ENCODE measurements at regions not wholly inside any gene's neighbourhood (a gene's known extent, or its start where the extent isn't known, plus 50 kb on each side); places are given as distances from the start of the nearest gene placed in this dataset.
"Not testable (repeated sequence)": the region's sequence is repeated elsewhere in the genome, so short reads cannot be mapped to it uniquely, and the experiment has no call there.

DNA sequence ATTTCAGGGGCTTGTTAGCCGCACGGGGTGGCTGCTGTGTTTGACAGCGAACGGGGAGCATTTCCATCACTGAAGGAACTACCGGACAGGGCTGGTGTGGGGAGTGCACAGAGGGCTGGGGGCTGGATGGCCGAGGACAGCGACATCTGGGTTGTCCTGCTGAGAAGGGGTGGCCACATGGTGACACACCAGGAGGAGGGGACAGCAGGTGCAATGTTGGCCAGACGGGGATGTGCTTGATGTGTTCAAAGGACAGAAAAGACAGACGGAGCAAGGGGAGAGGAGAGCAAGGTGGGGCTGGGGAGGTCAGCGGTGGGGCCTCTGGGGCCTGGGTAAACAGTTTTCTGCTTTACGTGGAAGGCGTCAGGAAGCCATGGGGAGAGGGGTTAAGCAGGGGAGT lies 115.7 kb downstream of the TNFRSF13B start:
- not testable (repeated sequence) for H3K4me1 ChIP-seq (ENCODE audit: control insufficient read depth, insufficient read depth, low read length); DNase-seq (ENCODE audit: low read depth); H3K9me3 ChIP-seq (ENCODE audit: control insufficient read depth, low read length); H3K36me3 ChIP-seq (ENCODE audit: control insufficient read depth, insufficient read depth, low read length, severe bottlenecking); H3K4me3 ChIP-seq (ENCODE audit: low read length); H3K27me3 ChIP-seq (replicated peaks; ENCODE audit: control insufficient read depth, insufficient read depth, low read length); H3K9ac ChIP-seq (ENCODE audit: low read length)

DNA sequence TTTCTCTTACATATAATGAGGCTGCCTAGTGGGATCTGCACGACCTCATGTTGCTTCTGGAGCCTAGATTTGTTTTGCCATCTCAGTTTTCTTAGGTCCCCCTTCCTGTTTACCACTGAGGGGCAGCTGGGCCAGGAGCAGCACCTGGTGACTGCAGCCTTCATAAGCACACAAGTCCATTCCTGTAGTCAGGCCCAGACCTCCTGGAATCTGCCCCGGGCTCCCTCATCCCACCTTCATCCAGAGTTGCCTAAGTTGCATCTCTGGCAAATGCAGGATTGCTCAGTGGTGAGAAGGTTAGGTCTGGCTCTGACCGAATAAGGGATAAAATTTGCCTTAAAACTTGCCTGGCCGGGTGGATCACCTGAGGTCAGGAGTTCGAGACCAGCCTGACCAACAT lies 117.3 kb downstream of the TNFRSF13B start:
- not testable (repeated sequence) for H3K4me1 ChIP-seq (ENCODE audit: control insufficient read depth, insufficient read depth, low read length); DNase-seq (ENCODE audit: low read depth); H3K4me3 ChIP-seq (ENCODE audit: low read length); H3K9me3 ChIP-seq (ENCODE audit: control insufficient read depth, low read length); H3K36me3 ChIP-seq (ENCODE audit: control insufficient read depth, insufficient read depth, low read length, severe bottlenecking); H3K9ac ChIP-seq (ENCODE audit: low read length); H3K27me3 ChIP-seq (replicated peaks; ENCODE audit: control insufficient read depth, insufficient read depth, low read length)

DNA sequence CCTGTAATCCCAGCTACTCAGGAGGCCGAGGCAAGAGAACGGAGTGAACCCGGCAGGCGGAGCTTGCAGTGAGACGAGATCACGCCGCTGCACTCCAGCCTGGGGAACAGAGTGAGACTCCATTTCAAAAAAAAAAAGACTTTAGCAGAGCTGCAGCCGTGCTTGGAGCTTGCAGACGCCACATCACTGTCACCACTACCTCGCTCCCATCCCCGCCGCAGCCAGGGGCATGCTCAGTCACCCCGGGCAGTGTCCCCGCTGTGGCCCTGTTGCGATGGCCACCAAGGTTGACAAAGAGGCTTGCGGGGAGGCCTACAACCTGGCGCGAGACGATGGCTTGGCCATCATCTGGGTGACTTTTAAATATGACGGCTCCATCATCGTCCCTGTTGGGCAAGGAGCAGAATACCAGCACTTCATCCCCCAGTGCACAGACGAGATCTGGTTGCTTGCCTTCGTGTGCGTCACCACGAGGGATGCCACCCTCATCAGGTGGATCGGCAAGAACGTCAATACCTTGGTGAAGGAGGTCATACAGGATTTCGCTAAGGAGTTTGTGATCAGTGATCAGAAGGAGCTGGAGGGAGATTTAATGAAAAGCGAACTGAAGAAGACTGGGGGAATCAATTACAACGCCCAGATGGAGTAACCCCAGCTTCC lies 118.1 kb downstream of the TNFRSF13B start:
- Histone ChIP-seq H3K4me3 (ENCODE audit: low read length) (no peak overlapping the region), H3K9ac (ENCODE audit: low read length) (no peak overlapping the region), H3K9me3 (ENCODE audit: control insufficient read depth, low read length) (no peaks in the 10 kb centered on the region), H3K36me3 (ENCODE audit: control insufficient read depth, insufficient read depth, low read length, severe bottlenecking) (no peaks in the 10 kb centered on the region), H3K4me1 (ENCODE audit: control insufficient read depth, insufficient read depth, low read length) (no peaks in the 10 kb centered on the region), H3K27me3 (replicated peaks; ENCODE audit: control insufficient read depth, insufficient read depth, low read length) (peaks cover 6% of the 10 kb centered on the region)
- DNase-seq (ENCODE audit: low read depth) = no peak

GRCh38 chr17:16849861-16850260 lies 122.1 kb downstream of the TNFRSF13B start:
- not testable (repeated sequence) for H3K9ac ChIP-seq (ENCODE audit: low read length); DNase-seq (ENCODE audit: low read depth); H3K4me3 ChIP-seq (ENCODE audit: low read length); H3K4me1 ChIP-seq (ENCODE audit: control insufficient read depth, insufficient read depth, low read length); H3K9me3 ChIP-seq (ENCODE audit: control insufficient read depth, low read length); H3K27me3 ChIP-seq (replicated peaks; ENCODE audit: control insufficient read depth, insufficient read depth, low read length); H3K36me3 ChIP-seq (ENCODE audit: control insufficient read depth, insufficient read depth, low read length, severe bottlenecking)

DNA sequence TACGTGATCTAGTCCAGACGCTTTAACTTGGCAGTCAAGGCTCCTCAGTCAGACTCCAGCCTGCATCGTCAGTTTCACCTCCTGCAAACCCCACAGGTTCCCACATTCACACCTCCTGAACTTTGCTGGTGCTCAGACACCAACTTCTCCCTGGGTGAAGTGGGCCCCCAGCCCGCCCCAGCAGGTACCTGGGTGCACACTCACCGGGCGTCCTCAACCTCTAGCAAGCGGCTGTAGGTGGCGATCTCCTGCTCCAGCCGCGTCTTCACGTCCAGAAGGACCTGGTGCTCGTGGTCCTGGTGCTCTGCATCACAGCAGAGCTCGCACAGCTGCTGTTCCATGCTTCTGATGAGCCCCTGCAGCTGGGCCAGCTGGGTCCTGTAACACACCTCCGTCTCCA lies 122.9 kb downstream of the TNFRSF13B start:
- not testable (repeated sequence) for H3K9ac ChIP-seq (ENCODE audit: low read length); DNase-seq (ENCODE audit: low read depth); H3K36me3 ChIP-seq (ENCODE audit: control insufficient read depth, insufficient read depth, low read length, severe bottlenecking); H3K27me3 ChIP-seq (replicated peaks; ENCODE audit: control insufficient read depth, insufficient read depth, low read length); H3K4me3 ChIP-seq (ENCODE audit: low read length); H3K9me3 ChIP-seq (ENCODE audit: control insufficient read depth, low read length); H3K4me1 ChIP-seq (ENCODE audit: control insufficient read depth, insufficient read depth, low read length)

- not testable (repeated sequence) for DNase-seq (ENCODE audit: low read depth); H3K4me3 ChIP-seq (ENCODE audit: low read length); H3K9ac ChIP-seq (ENCODE audit: low read length)
These were observed 126.8 kb downstream of the TNFRSF13B start for GRCh38 chr17:16845098-16845497.

GRCh38 chr17:16844669-16845068 lies 127.2 kb downstream of the TNFRSF13B start:
- H3K4me3 ChIP-seq (ENCODE audit: low read length); H3K4me1 ChIP-seq (ENCODE audit: control insufficient read depth, insufficient read depth, low read length); DNase-seq (ENCODE audit: low read depth); H3K36me3 ChIP-seq (ENCODE audit: control insufficient read depth, insufficient read depth, low read length, severe bottlenecking); H3K27me3 ChIP-seq (replicated peaks; ENCODE audit: control insufficient read depth, insufficient read depth, low read length); H3K9me3 ChIP-seq (ENCODE audit: control insufficient read depth, low read length); H3K9ac ChIP-seq (ENCODE audit: low read length): not testable (repeated sequence)

More at GRCh38 chr17:16845098-16845497, 126.8 kb downstream of the TNFRSF13B start:
- not testable (repeated sequence) for H3K4me1 ChIP-seq (ENCODE audit: control insufficient read depth, insufficient read depth, low read length); H3K36me3 ChIP-seq (ENCODE audit: control insufficient read depth, insufficient read depth, low read length, severe bottlenecking); H3K9me3 ChIP-seq (ENCODE audit: control insufficient read depth, low read length); H3K27me3 ChIP-seq (replicated peaks; ENCODE audit: control insufficient read depth, insufficient read depth, low read length)

- not testable (repeated sequence) for DNase-seq (ENCODE audit: low read depth); H3K27me3 ChIP-seq (replicated peaks; ENCODE audit: control insufficient read depth, insufficient read depth, low read length); H3K4me1 ChIP-seq (ENCODE audit: control insufficient read depth, insufficient read depth, low read length); H3K9ac ChIP-seq (ENCODE audit: low read length); H3K9me3 ChIP-seq (ENCODE audit: control insufficient read depth, low read length); H3K4me3 ChIP-seq (ENCODE audit: low read length); H3K36me3 ChIP-seq (ENCODE audit: control insufficient read depth, insufficient read depth, low read length, severe bottlenecking)
These were observed 128.4 kb downstream of the TNFRSF13B start for GRCh38 chr17:16843511-16843910.

- not testable (repeated sequence) for H3K27me3 ChIP-seq (replicated peaks; ENCODE audit: control insufficient read depth, insufficient read depth, low read length); H3K9me3 ChIP-seq (ENCODE audit: control insufficient read depth, low read length); H3K4me3 ChIP-seq (ENCODE audit: low read length); H3K9ac ChIP-seq (ENCODE audit: low read length); H3K4me1 ChIP-seq (ENCODE audit: control insufficient read depth, insufficient read depth, low read length); H3K36me3 ChIP-seq (ENCODE audit: control insufficient read depth, insufficient read depth, low read length, severe bottlenecking)
- peak; percentile 7 for DNase-seq (ENCODE audit: low read depth)
These were observed 129.6 kb downstream of the TNFRSF13B start for GRCh38 chr17:16842346-16842745.

DNA sequence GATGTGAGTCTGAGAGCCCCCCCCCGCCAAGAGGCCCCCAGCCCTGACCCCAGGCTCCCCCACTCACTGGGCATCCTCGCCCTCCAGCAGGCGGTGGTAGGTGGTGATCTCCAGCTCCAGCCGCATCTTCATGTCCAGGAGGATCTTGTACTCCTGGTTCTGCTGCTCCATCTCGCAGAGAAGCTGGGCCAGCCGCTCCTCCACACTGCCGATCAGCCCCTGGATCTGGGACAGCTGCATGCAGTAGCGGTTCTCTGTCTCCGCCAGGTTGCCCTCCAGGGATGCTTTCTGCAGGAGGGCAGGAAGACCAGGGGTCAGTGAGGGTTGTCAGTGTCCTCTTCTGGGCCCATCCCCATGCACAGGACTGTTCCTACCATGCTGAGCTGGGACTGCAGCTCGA lies 130.0 kb downstream of the TNFRSF13B start:
- H3K9me3 ChIP-seq (ENCODE audit: control insufficient read depth, low read length); H3K4me1 ChIP-seq (ENCODE audit: control insufficient read depth, insufficient read depth, low read length); H3K36me3 ChIP-seq (ENCODE audit: control insufficient read depth, insufficient read depth, low read length, severe bottlenecking); H3K4me3 ChIP-seq (ENCODE audit: low read length); H3K27me3 ChIP-seq (replicated peaks; ENCODE audit: control insufficient read depth, insufficient read depth, low read length); H3K9ac ChIP-seq (ENCODE audit: low read length); DNase-seq (ENCODE audit: low read depth): not testable (repeated sequence)

DNA sequence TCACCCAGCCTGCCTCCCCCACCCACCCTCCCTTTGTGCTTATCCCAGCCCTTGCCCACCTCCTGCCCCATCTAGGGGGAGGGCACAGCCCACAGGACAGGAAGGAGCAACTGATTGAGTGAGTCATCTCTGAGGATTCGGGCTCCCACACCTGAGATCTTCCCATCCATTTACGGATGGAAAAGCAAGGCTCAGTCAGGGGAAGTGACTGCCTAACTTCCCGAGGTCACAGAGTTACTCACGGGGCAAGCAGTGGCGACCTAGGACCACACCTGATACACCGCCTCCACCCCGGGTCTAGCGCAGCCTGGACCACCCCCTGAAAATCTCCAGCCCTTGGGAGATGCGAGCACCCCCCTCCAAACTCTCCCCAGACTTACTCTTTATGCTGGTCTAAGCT lies 131.7 kb downstream of the TNFRSF13B start:
- not testable (repeated sequence) for H3K9ac ChIP-seq (ENCODE audit: low read length); H3K36me3 ChIP-seq (ENCODE audit: control insufficient read depth, insufficient read depth, low read length, severe bottlenecking); H3K4me1 ChIP-seq (ENCODE audit: control insufficient read depth, insufficient read depth, low read length); DNase-seq (ENCODE audit: low read depth); H3K9me3 ChIP-seq (ENCODE audit: control insufficient read depth, low read length); H3K4me3 ChIP-seq (ENCODE audit: low read length); H3K27me3 ChIP-seq (replicated peaks; ENCODE audit: control insufficient read depth, insufficient read depth, low read length)
